HG02938 (cell line): ENCODE measurements at regions not wholly inside any gene's neighbourhood (a gene's known extent, or its start where the extent isn't known, plus 50 kb on each side); places are given as distances from the start of the nearest gene placed in this dataset.

Experiments used
- ATAC-seq: cut with Tn5 transposase; IDR thresholded peaks from one replicate; pipeline ENCODE4 v1.9.1; 2021; ENCODE audit warnings: mild to moderate bottlenecking, moderate library complexity; ENCODE audit not compliant: unreplicated experiment

GRCh38 chr4:59831746-59832145, 1368.4 kb upstream of the ADGRL3 start:
- ATAC-seq: no peak

DNA sequence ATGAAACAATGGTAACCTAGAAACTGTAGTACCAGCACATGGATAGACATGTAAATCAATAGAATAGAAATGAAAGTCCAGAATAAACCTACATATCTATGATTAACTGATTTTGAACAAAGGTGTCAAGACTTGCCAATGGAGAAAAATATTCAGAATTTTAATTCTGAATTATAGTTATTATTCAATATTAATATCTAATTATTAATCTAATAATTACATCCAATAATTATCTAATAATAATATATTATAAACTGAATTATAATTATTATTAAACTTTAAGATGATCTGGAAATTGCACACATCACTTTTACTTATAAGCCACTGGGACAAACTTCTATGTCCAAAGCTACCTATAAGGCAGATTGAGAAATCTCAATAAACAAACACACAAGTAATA, 1365.2 kb upstream of the ADGRL3 start:
- no peak for ATAC-seq

GRCh38 chr4:59837751-59838150, 1362.4 kb upstream of the ADGRL3 start:
- no peak for ATAC-seq

GRCh38 chr4:59838236-59838635, 1361.9 kb upstream of the ADGRL3 start:
- ATAC-seq: no peak

DNA sequence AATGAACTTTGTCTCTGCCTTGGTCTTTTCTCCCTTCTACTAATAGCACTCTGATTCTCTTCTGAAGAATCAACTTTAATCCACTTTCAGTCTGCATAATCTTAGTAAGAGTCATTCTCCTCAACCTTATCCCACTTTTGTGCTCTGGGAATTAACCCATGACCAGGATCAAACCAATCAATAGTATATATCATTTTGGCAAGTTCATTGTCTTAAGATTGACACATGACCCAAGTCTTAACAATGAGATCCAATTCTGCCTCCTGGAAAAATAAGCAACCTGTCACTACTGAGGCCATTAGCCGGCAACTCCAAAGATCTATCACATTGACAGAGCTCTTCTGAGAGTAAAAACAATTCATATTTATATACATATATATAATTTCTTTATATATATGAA, 1358.4 kb upstream of the ADGRL3 start:
- ATAC-seq: no peak

DNA sequence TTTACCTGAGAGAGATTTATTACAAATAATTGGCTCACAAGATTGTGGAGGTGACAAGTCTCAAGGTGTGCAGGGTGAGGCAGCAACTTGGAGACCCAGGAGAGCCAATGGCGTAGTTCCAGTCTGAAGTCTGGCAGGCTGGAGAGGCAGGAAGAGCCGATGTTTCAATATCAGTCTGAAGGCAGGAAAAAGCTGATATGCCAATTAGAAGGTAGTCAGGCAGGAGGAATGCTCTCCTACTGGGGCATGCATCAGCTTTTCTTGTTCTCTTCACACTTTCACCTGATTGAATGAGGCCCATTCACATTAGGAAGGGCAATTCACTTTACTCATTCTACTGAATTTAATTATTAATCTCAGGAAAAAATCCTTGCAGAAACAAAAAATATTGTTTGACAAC, 1351.7 kb upstream of the ADGRL3 start:
- no peak for ATAC-seq

- no peak for ATAC-seq
Observed at GRCh38 chr4:59855630-59856352, 1344.3 kb upstream of the ADGRL3 start.

- no peak for ATAC-seq
Observed at GRCh38 chr4:59869056-59869455, 1331.1 kb upstream of the ADGRL3 start.

DNA sequence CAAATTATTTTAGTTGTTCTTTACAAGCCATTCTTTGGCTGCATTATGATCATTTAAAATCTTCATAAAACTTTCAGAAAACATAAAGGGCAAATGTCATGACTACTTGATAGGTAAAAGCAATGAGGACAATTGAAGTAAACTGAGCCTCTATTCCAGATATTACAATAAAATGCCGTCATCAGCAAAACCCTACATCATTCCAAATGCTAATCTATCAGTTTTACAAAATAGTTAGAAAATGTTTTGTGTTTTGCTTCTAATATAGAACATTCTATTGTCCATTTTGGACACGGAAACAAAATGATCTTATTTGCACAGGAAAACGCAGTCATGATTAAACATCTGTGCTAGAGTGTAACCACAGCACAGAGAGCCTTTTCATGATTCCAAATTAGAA, 1330.6 kb upstream of the ADGRL3 start:
- no peak for ATAC-seq

DNA sequence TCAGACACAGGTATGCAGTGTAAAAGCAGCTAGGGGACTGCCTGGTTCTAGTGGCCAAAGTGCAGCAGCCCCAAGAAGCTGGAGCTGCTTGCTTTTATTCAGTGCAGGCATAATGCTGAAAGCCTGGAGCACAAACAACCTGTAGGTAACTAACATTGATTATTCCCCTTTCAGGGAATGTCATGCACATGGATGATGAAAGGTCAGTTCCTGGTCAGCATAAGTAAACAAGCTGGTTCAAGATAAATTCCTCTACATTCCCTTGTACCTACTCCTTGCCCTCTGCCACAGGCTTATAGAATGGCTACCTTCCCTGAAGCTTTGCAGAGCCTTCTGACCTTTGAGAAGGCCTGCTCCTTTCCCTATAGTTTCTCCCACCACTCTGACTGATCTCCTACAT, 1318.5 kb upstream of the ADGRL3 start:
- no peak for ATAC-seq

- no peak for ATAC-seq
Observed at GRCh38 chr4:59904331-59904730, 1295.8 kb upstream of the ADGRL3 start.

DNA sequence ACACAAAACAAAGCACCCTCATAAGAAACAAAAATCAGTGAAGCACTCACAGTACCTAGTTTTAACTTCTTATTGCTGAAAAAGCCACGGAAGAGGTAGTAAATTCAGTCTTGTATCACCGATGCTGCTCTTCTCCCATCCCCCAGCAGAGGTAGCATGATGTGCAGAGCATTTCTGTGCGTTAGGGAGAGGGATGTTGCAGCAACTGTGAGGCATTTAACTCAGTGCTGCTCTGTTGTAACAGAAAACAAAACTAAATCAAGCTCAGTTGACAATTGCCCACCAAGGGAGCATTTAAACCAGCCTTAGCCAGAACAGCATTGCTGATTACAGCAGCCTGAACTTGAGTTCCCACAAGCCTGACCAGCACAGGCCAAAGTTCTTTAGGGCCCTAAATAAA, 1279.7 kb upstream of the ADGRL3 start:
- ATAC-seq: no peak

- ATAC-seq: no peak
Observed at GRCh38 chr4:59925290-59925689, 1274.8 kb upstream of the ADGRL3 start.

- ATAC-seq: no peak
Observed at GRCh38 chr4:59936566-59936965, 1263.6 kb upstream of the ADGRL3 start.

DNA sequence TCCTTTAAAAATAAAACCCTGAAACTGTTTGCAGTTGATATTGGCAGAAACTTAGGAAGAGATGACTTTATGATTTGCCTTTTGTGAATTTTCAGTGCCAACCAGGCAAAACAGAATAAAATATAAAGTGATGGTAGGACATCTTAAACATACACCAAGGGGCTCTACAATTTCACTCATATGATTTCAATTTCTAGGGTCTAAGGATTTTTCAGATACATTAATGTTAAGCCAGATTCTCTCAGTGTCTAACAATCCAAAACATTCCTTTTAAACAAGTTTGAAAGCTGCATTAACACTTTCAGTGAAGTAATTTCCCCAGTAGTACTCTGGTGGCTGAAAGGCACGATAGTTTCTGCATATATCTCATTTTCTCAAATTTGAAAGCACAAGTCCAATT, 1262.0 kb upstream of the ADGRL3 start:
- ATAC-seq: no peak

- ATAC-seq: no peak
Observed at GRCh38 chr4:59945277-59945676, 1254.8 kb upstream of the ADGRL3 start.

DNA sequence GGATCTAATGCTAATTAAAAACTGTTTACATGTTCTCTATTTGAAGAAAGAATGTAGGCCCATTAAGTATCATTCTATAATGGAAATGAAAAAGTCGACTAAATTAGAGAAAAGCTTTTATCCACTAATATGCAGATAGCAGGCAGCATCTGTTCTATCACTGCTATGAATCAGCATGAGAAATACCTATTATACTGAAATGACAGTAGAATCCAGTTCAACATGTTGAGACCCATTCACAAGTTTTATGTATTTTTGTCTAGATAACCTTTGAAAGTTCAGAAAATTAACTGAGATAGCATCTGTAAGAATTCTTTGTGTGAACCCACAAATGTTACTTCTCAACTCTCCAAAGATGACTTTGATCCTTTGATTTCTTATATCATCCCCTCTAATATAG, 1254.4 kb upstream of the ADGRL3 start:
- ATAC-seq: no peak

- ATAC-seq: no peak
Observed at GRCh38 chr4:59956366-59956765, 1243.8 kb upstream of the ADGRL3 start.

GRCh38 chr4:59960143-59960542, 1240.0 kb upstream of the ADGRL3 start:
- no peak for ATAC-seq

- no peak for ATAC-seq
Observed at GRCh38 chr4:59966758-59967157, 1233.4 kb upstream of the ADGRL3 start.

DNA sequence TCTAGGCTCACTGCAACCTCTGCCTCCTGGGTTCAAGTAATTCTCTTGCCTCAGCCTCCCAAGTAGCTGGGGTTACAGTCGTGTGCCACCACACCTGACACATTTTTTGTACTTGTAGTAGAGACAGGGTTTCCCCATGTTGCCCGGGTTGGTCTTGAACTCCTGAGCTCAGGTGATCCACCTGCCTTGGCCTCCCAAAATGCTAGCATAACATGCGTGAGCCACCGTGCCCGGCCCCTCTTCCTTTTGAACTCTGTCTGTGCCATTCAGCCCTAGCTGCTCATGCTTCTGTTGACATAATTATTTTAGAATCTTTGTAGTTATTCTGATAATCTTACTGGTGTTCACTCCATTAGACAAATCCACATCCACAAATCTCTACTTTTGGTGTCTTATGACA, 1231.3 kb upstream of the ADGRL3 start:
- ATAC-seq: no peak

DNA sequence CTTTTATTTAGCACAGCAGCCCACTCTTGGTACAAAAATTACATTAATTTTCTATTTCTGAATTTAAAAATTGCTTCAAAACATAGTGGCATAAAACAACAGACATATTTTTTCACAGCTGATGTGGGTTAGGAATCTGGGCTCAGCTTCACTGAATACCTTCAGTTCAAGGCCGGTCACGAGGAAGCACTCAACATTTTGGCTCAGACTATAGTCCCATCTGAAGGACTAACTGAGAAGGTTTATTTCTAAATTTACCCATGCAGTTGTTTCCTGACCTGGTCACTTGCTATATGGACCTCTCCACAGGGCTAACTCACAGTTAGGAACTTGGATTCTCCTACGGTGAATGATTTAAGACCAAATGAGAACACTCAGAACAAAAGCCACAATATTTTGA, 1230.2 kb upstream of the ADGRL3 start:
- ATAC-seq: no peak

DNA sequence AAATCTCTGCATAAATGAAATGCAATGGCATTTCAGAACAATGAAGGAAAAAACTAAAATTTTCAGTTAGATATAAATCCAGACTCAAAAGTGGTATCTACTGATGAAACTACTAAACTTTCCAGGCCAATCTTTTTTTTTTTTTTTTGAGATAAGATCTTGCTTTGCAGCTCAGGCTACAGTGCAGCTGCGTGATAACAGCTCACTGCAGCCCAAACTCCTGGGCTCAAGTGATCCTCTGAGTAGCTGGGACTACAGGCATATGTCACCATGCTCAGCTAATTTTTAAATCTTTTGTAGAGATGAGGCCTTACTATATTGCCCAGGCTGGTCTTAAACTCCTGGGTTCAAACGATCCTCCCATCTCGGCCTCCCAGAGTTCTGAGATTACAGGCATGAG, 1228.2 kb upstream of the ADGRL3 start:
- no peak for ATAC-seq
